PC-9 (cell line): ENCODE measurements at regions not wholly inside any gene's neighbourhood (a gene's known extent, or its start where the extent isn't known, plus 50 kb on each side); places are given as distances from the start of the nearest gene placed in this dataset.

Experiments used
- BruUV-seq: library from RNA; stranded (reverse); fragments of 400-500 nt; replicated peaks from 2 replicates; lab custom pipeline; 2021; lab: Mats Ljungman, UMichigan
- CTCF ChIA-PET: fragments of 300-600 bp; sonication (Branson Sonifier 250); formaldehyde crosslinking; loops from one replicate; lab custom pipeline; 2022; ENCODE audit warnings: antibody characterized with exemption; lab: Charles Lee
- POLR2A ChIA-PET: fragments of 300-600 bp; sonication (Branson Sonifier 250); formaldehyde crosslinking; loops from one replicate; lab custom pipeline; 2022; ENCODE audit warnings: antibody characterized with exemption; ENCODE audit not compliant: unreplicated experiment; lab: Charles Lee
- DNase-seq, 2 experiments: peaks; one replicate each; pipeline versions ENCODE4 v3.0.0 to v3.0.0-alpha.2; 2015 to 2022; ENCODE audit warnings: mixed read lengths in 1 of 2
- H2AFZ ChIP-seq: fragments of 200-600 bp; sonication (generic); 2 replicates; pipeline ENCODE4 v1.8.1; 2017; ENCODE audit warnings: antibody characterized with exemption
- H3F3A ChIP-seq: fragments of 200-600 bp; sonication (generic); 2 replicates; pipeline ENCODE4 v1.8.1; 2017; ENCODE audit warnings: antibody characterized with exemption, mild to moderate bottlenecking, low read depth; ENCODE audit not compliant: insufficient read depth
- H3K27ac ChIP-seq: fragments of 200-600 bp; sonication (generic); 2 replicates; pipeline ENCODE4 v1.6.1; 2016; ENCODE audit warnings: mixed run types
- H3K27me3 ChIP-seq: fragments of 200-600 bp; sonication (generic); 2 replicates; pipeline ENCODE4 v1.6.1; 2016; ENCODE audit warnings: low read depth, mixed run types; ENCODE audit not compliant: insufficient read depth
- H3K36me3 ChIP-seq: fragments of 200-600 bp; sonication (generic); 2 replicates; pipeline ENCODE4 v1.6.1; 2016; ENCODE audit warnings: low read depth, mixed run types
- H3K4me1 ChIP-seq: fragments of 200-600 bp; sonication (generic); replicated peaks from 2 replicates; pipeline ENCODE4 v1.6.1; 2016; ENCODE audit warnings: mixed run types; ENCODE audit not compliant: insufficient read depth
- H3K4me2 ChIP-seq: fragments of 200-600 bp; sonication (generic); 2 replicates; pipeline ENCODE4 v1.6.1; 2017; ENCODE audit warnings: mixed run types
- H3K4me3 ChIP-seq: fragments of 200-600 bp; sonication (generic); 2 replicates; pipeline ENCODE4 v1.6.1; 2016; ENCODE audit warnings: mixed run types
- H3K79me2 ChIP-seq: fragments of 200-600 bp; sonication (generic); 2 replicates; pipeline ENCODE4 v1.6.1; 2017; ENCODE audit warnings: low read depth, mixed run types
- H3K9me2 ChIP-seq: fragments of 200-600 bp; sonication (generic); 2 replicates; pipeline ENCODE4 v1.8.1; 2017; ENCODE audit warnings: mild to moderate bottlenecking; ENCODE audit not compliant: insufficient read depth
- H3K9me3 ChIP-seq: fragments of 200-600 bp; sonication (generic); 2 replicates; pipeline ENCODE4 v1.8.1; 2016; ENCODE audit warnings: low read depth; ENCODE audit not compliant: insufficient read depth
- H4K20me1 ChIP-seq: fragments of 200-600 bp; sonication (generic); 2 replicates; pipeline ENCODE4 v1.8.1; 2017; ENCODE audit not compliant: insufficient read depth
- EZH2 ChIP-seq: fragments of 200-600 bp; sonication (generic); IDR thresholded peaks from 2 replicates; pipeline ENCODE4 v1.8.0; 2017; ENCODE audit warnings: antibody characterized with exemption, low read depth
- intact Hi-C: fragments of 100-400 bp; cut with micrococcal nuclease; formaldehyde crosslinking; loops from one replicate; pipeline ENCODE4 v1.10.0; 2022; ENCODE audit not compliant: unreplicated experiment
- TF ChIP-seq, protein P1 (sequence below): fragments of 200-600 bp; sonication (generic); conservative IDR thresholded peaks from 2 replicates; pipeline ENCODE4 v1.6.1; 2017; ENCODE audit warnings: mixed run types, antibody characterized with exemption, mild to moderate bottlenecking, moderate library complexity

DNA sequence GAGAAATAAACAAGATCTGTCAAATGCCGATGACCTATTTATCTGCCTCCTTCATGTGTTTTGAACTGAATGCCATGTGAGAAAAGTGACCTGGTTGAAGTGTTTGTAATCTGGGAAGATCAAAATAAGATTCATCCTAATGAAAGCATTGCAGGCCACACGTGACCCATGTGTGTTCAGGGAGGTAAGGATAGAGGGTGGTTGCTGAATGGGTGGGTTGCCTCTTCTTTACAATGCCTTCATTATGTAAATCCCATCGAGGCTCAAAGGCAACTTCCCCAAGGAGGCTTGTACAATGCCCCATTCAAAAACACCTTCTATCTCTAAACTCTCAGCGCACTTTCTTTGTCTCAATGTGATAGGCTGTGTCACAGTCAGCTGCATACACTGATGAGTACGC, 273.1 kb downstream of the LRATD1 start:
- DNase-seq, result no peak
- POLR2A ChIA-PET, result no interaction called here
- Histone ChIP-seq H3K27ac (no peak overlapping the region), H3K36me3 (no peaks in the 10 kb centered on the region), H3K9me3 (no peaks in the 10 kb centered on the region), H2AFZ (no peak overlapping the region), H3K79me2 (no peaks in the 10 kb centered on the region), H4K20me1 (no peaks in the 10 kb centered on the region), H3K4me2 (no peak overlapping the region), H3K4me3 (no peak overlapping the region), H3F3A (no peaks in the 10 kb centered on the region), H3K4me1 (no peaks in the 10 kb centered on the region), H3K9me2 (no peaks in the 10 kb centered on the region; the same call in 1 of the 2 replicates), H3K27me3 (no peaks in the 10 kb centered on the region)
- TF ChIP-seq, protein P1, sequence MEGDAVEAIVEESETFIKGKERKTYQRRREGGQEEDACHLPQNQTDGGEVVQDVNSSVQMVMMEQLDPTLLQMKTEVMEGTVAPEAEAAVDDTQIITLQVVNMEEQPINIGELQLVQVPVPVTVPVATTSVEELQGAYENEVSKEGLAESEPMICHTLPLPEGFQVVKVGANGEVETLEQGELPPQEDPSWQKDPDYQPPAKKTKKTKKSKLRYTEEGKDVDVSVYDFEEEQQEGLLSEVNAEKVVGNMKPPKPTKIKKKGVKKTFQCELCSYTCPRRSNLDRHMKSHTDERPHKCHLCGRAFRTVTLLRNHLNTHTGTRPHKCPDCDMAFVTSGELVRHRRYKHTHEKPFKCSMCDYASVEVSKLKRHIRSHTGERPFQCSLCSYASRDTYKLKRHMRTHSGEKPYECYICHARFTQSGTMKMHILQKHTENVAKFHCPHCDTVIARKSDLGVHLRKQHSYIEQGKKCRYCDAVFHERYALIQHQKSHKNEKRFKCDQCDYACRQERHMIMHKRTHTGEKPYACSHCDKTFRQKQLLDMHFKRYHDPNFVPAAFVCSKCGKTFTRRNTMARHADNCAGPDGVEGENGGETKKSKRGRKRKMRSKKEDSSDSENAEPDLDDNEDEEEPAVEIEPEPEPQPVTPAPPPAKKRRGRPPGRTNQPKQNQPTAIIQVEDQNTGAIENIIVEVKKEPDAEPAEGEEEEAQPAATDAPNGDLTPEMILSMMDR, result no peak
- no peak for TF ChIP-seq EZH2
- BruUV-seq, result no TSS peak
- intact Hi-C loops, result loop anchor here (10.0 kb wide), 1 partner anchor 271 kb away; the partner anchor contains the start of gene LRATD1
- CTCF ChIA-PET, result no interaction called here

DNA sequence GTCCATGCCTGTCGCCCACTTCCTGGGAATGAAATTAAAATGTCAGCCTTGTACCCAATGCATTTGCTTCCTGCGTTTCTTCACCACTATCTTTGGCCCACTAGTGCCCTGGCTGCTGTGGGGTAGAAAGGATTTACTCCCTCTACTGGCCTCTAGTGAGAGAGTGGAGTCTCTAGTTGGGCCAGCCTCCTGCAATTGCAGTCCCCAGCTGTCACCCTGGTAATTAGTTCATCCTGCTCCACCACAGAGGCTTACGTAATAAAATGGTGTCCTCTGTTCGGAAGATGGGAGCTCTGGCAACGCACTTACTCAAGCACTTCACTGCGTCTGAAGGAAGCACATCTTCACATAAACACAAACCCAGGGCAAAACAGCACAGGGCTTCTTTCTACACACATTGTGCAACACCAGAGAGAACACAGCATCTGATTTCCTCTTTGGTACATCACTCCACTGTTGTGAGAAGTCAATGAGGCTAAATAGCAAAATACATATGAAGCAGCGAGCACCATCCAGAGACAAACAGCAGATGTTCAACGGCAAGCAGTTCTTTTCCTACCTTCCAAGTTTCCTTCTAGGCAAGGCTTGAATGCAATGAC, 274.6 kb downstream of the LRATD1 start:
- ChIA-PET POLR2A (no interaction called here), CTCF (no interaction called here)
- Histone ChIP-seq H3K9me3 (no peaks in the 10 kb centered on the region), H3K36me3 (no peaks in the 10 kb centered on the region), H3K4me2 (no peak overlapping the region), H3K27ac (no peak overlapping the region), H2AFZ (no peak overlapping the region), H3K9me2 (no peaks in the 10 kb centered on the region; the same call in 1 of the 2 replicates), H3K4me3 (no peak overlapping the region), H3F3A (no peaks in the 10 kb centered on the region), H3K27me3 (no peaks in the 10 kb centered on the region), H3K79me2 (no peaks in the 10 kb centered on the region), H3K4me1 (no peaks in the 10 kb centered on the region), H4K20me1 (no peaks in the 10 kb centered on the region)
- no peak for TF ChIP-seq EZH2
- TF ChIP-seq, protein P1, result peak; percentile 40; the same call in 1 of the 2 replicates
- no peak for DNase-seq
- intact Hi-C loops, result loop anchor here (10.0 kb wide), 1 partner anchor 272 kb away; the partner anchor contains the start of gene LRATD1
- no TSS peak for BruUV-seq

DNA sequence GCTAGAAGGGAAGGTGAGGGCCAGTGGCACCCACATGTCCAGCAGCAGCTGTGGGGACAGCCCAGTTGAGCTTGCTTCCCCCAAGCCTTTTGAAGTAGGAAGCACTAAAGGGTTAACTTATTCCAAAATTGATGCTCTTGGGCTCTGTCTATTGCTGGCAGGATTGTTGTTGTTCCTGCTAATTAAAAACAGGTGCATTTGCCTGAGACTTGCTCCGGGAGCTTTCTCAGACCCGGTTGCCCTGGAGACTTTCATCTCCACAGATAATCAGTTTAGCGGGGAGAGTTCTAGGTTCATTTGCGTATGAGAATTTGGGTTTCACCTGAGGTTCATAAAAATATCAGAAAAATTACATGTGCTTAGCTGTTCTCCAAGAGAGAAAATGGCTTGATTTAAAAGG, 277.3 kb downstream of the LRATD1 start:
- Histone ChIP-seq H3F3A (no peaks in the 10 kb centered on the region), H4K20me1 (no peaks in the 10 kb centered on the region), H3K4me2 (no peak overlapping the region), H3K36me3 (no peaks in the 10 kb centered on the region), H3K27me3 (no peaks in the 10 kb centered on the region), H3K79me2 (no peaks in the 10 kb centered on the region), H3K27ac (no peak overlapping the region), H3K9me3 (no peaks in the 10 kb centered on the region), H3K4me1 (no peaks in the 10 kb centered on the region), H3K9me2 (no peaks in the 10 kb centered on the region), H3K4me3 (no peak overlapping the region), H2AFZ (no peak overlapping the region)
- ChIA-PET POLR2A (no interaction called here), CTCF (no interaction called here)
- intact Hi-C loops, result loop anchor here (10.0 kb wide), 1 partner anchor 275 kb away; the partner anchor contains the start of gene LRATD1
- BruUV-seq, result no TSS peak
- TF ChIP-seq, protein P1, result no peak
- TF ChIP-seq EZH2, result no peak
- no peak for DNase-seq
